Naive thymus-derived CD4-positive, alpha-beta T cell (primary cell): ENCODE measurements at regions not wholly inside any gene's neighbourhood (a gene's known extent, or its start where the extent isn't known, plus 50 kb on each side); places are given as distances from the start of the nearest gene placed in this dataset.
"Not testable (repeated sequence)": the region's sequence is repeated elsewhere in the genome, so short reads cannot be mapped to it uniquely, and the experiment has no call there.

Experiments
- ATAC-seq: fragments of 150-1000 bp; cut with Tn5 transposase; 2 replicates; pipeline ENCODE4 v1.10.0; 2021; ENCODE audit warnings: mild to moderate bottlenecking, moderate library complexity
- CTCF ChIA-PET: fragments of 350-600 bp; sonication (Branson Sonifier 250); formaldehyde crosslinking; loops from one replicate; lab custom pipeline; 2021; ENCODE audit warnings: antibody characterized with exemption; lab: Charles Lee
- POLR2A ChIA-PET: fragments of 350-600 bp; sonication (Branson Sonifier 250); formaldehyde crosslinking; loops from one replicate; lab custom pipeline; 2021; ENCODE audit warnings: antibody characterized with exemption, inconsistent platforms; lab: Charles Lee
- DNase-seq, 9 donors: peaks; one replicate each; pipeline versions ENCODE4 v3.0.0 to v3.0.0-alpha.2; 2020 to 2022; ENCODE audit warnings: mixed read lengths in 1 of 9
- H3K27ac ChIP-seq: one replicate; pipeline ENCODE4 v1.7.0; 2013; ENCODE audit warnings: mild to moderate bottlenecking, low read depth, low read length, moderate library complexity
- H3K27me3 ChIP-seq, 2 donors: one replicate each; pipeline ENCODE4 v1.7.0; 2013; ENCODE audit warnings: low read length in 2 of 2, mild to moderate bottlenecking in 2 of 2, moderate library complexity in 2 of 2; ENCODE audit not compliant: control insufficient read depth in 2 of 2, insufficient read depth in 2 of 2
- H3K36me3 ChIP-seq, 3 experiments: 1 replicate in 2 of 3; 2 replicates in 1 of 3; pipeline ENCODE4 v1.7.0; 2013; ENCODE audit warnings: low read length in 3 of 3, mild to moderate bottlenecking in 3 of 3, moderate library complexity in 1 of 3; ENCODE audit not compliant: insufficient read depth in 3 of 3, control insufficient read depth in 2 of 3
- H3K4me1 ChIP-seq, 2 donors: one replicate each; pipeline ENCODE4 v1.7.0; 2013; ENCODE audit warnings: low read length in 2 of 2, mild to moderate bottlenecking in 2 of 2, moderate library complexity in 1 of 2; ENCODE audit not compliant: control insufficient read depth in 2 of 2, insufficient read depth in 2 of 2
- H3K4me3 ChIP-seq: 2 replicates; pipeline ENCODE4 v1.7.0; 2013; ENCODE audit warnings: mild to moderate bottlenecking, low read length
- H3K9me3 ChIP-seq, 3 experiments: 1 replicate in 2 of 3; 2 replicates in 1 of 3; pipeline ENCODE4 v1.7.0; 2013; ENCODE audit warnings: low read length in 3 of 3; ENCODE audit not compliant: control insufficient read depth in 2 of 3
- H3K27ac Mint-ChIP-seq, 9 donors: one replicate each; pipeline ENCODE4 v1.8.0; 2020 to 2022; ENCODE audit warnings: mixed read lengths in 9 of 9, mild to moderate bottlenecking in 8 of 9, moderate library complexity in 5 of 9, inconsistent platforms in 2 of 9
- H3K27me3 Mint-ChIP-seq, 5 donors: one replicate each; pipeline ENCODE4 v1.8.0; 2021 to 2022; ENCODE audit warnings: mixed read lengths in 5 of 5, mild to moderate bottlenecking in 1 of 5
- H3K36me3 Mint-ChIP-seq, 5 donors: one replicate each; pipeline ENCODE4 v1.8.0; 2020 to 2022; ENCODE audit warnings: mixed read lengths in 5 of 5, mild to moderate bottlenecking in 3 of 5, inconsistent platforms in 1 of 5
- H3K4me1 Mint-ChIP-seq, 7 donors: one replicate each; pipeline ENCODE4 v1.8.0; 2020 to 2022; ENCODE audit warnings: mixed read lengths in 7 of 7, mild to moderate bottlenecking in 3 of 7, inconsistent platforms in 1 of 7
- H3K4me3 Mint-ChIP-seq, 10 donors: one replicate each; pipeline ENCODE4 v1.8.0; 2020 to 2022; ENCODE audit warnings: mild to moderate bottlenecking in 10 of 10, mixed read lengths in 10 of 10, moderate library complexity in 6 of 10, inconsistent platforms in 2 of 10
- H3K9me3 Mint-ChIP-seq, 11 donors: one replicate each; pipeline ENCODE4 v1.8.0; 2020 to 2022; ENCODE audit warnings: mixed read lengths in 11 of 11, mild to moderate bottlenecking in 4 of 11, inconsistent platforms in 1 of 11, moderate library complexity in 1 of 11
- intact Hi-C, 2 donors: fragments of 100-400 bp; cut with micrococcal nuclease; formaldehyde crosslinking; loops; one replicate each; pipeline ENCODE4 v1.15.1; 2023

- Mint-ChIP-seq H3K36me3 (no peaks in the 10 kb centered on the region), H3K27me3 (peaks cover 0 to 36% (median 20%) of the 10 kb centered on the region in 5 donors), H3K27ac (no peak overlapping the region), H3K9me3 (peaks cover 0 to 3% (median under 1%) of the 10 kb centered on the region in 11 donors), H3K4me1 (no peaks in the 10 kb centered on the region), H3K4me3 (no peak overlapping the region)
- ChIA-PET POLR2A (no interaction called here), CTCF (no interaction called here)
- Histone ChIP-seq H3K36me3 (no peaks in the 10 kb centered on the region), H3K4me3 (no peak overlapping the region), H3K27me3 (no peaks in the 10 kb centered on the region), H3K27ac (no peak overlapping the region), H3K9me3 (no peaks in the 10 kb centered on the region), H3K4me1 (no peaks in the 10 kb centered on the region)
- DNase-seq (no peak), ATAC-seq (no peak)
- intact Hi-C loops, result no loop called here
Observed at GRCh38 chr1:199821029-199821779, 206.3 kb upstream of the NR5A2 start.

DNA sequence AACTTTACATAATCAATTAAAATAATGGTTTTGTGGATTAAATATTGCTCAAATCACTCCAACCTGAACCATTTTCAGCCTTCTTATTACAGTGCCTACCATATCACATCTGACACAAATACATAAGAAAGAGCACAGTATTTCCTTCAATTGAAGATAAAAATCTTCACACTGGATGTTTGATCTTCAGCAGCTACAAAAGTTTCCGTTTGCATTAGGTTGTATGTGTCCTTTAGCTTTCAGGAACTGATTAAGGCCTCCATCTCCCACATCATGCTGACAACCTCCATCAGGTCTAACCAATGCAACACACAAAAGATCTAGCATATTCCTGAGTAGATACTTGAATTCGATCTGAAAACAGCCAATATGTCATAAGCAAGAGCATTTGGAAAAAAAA is 195.1 kb upstream of the NR5A2 start:
- Mint-ChIP-seq H3K27me3 (peaks cover 4 to 31% (median 18%) of the 10 kb centered on the region in 5 donors), H3K36me3 (no peaks in the 10 kb centered on the region), H3K9me3 (peaks cover 0 to 25% (median 2%) of the 10 kb centered on the region in 11 donors), H3K27ac (peak overlapping the region in 1 of 9 donors; percentile 1), H3K4me3 (no peak overlapping the region), H3K4me1 (peaks cover 0 to 8% (median 0%) of the 10 kb centered on the region in 7 donors)
- Histone ChIP-seq H3K9me3 (no peaks in the 10 kb centered on the region), H3K4me3 (no peak overlapping the region), H3K36me3 (no peaks in the 10 kb centered on the region), H3K27me3 (no peaks in the 10 kb centered on the region), H3K27ac (no peak overlapping the region), H3K4me1 (no peaks in the 10 kb centered on the region)
- intact Hi-C loops, result no loop called here
- ChIA-PET CTCF (no interaction called here), POLR2A (no interaction called here)
- ATAC-seq (no peak), DNase-seq (peak in 1 of 9 donors; percentile 2)

DNA sequence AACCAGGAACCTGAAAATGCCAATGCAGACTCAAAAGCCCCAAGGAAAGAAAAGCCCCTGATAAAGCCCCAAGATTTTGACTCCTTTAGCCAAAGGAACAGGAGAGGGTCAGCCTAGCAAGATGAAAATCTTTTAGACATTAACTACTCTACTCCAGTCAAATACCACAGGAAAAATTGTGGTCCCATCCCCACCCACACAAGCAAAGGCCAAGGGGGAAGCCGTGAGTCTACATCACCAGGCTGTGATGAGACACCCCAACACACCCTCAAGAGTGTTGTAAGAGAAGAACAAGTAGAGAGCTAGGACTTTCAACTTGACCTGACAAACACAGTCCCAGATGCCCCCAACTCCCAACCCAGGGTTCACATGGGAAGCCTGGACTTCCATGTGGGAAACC is 192.8 kb upstream of the NR5A2 start:
- H3K4me3 ChIP-seq, result no peak overlapping the region
- Mint-ChIP-seq H3K4me1 (peaks cover 0 to 8% (median 0%) of the 10 kb centered on the region in 7 donors), H3K27me3 (peaks cover 4 to 35% (median 28%) of the 10 kb centered on the region in 5 donors), H3K4me3 (no peak overlapping the region), H3K36me3 (no peaks in the 10 kb centered on the region), H3K27ac (no peak overlapping the region), H3K9me3 (peaks cover 0 to 37% (median 7%) of the 10 kb centered on the region in 11 donors)
- H3K27ac ChIP-seq, result no peak overlapping the region
- POLR2A ChIA-PET, result no interaction called here
- H3K36me3 ChIP-seq, result no peaks in the 10 kb centered on the region
- ATAC-seq, result no peak
- intact Hi-C loops, result no loop called here
- no peak for DNase-seq
- H3K4me1 ChIP-seq, result no peaks in the 10 kb centered on the region
- CTCF ChIA-PET, result no interaction called here
- H3K9me3 ChIP-seq, result no peaks in the 10 kb centered on the region
- H3K27me3 ChIP-seq, result no peaks in the 10 kb centered on the region

- Histone ChIP-seq H3K9me3 (no peaks in the 10 kb centered on the region), H3K4me1 (no peaks in the 10 kb centered on the region), H3K4me3 (no peak overlapping the region), H3K27ac (no peak overlapping the region), H3K27me3 (no peaks in the 10 kb centered on the region), H3K36me3 (no peaks in the 10 kb centered on the region)
- CTCF ChIA-PET, result interaction anchor here (0.6 kb wide), 1 partner anchor 23 kb away, joined by 3 read pairs; no protein-coding TSS in a partner anchor
- Mint-ChIP-seq H3K4me3 (no peak overlapping the region), H3K4me1 (peaks cover 0 to 8% (median 0%) of the 10 kb centered on the region in 7 donors), H3K36me3 (no peaks in the 10 kb centered on the region), H3K27me3 (peaks cover 4 to 32% (median 25%) of the 10 kb centered on the region in 5 donors), H3K27ac (no peak overlapping the region), H3K9me3 (peaks cover 0 to 37% (median 7%) of the 10 kb centered on the region in 11 donors)
- DNase-seq (no peak), ATAC-seq (no peak)
- POLR2A ChIA-PET, result no interaction called here
- intact Hi-C loops, result no loop called here
Observed at GRCh38 chr1:199836430-199836829, 191.1 kb upstream of the NR5A2 start.

DNA sequence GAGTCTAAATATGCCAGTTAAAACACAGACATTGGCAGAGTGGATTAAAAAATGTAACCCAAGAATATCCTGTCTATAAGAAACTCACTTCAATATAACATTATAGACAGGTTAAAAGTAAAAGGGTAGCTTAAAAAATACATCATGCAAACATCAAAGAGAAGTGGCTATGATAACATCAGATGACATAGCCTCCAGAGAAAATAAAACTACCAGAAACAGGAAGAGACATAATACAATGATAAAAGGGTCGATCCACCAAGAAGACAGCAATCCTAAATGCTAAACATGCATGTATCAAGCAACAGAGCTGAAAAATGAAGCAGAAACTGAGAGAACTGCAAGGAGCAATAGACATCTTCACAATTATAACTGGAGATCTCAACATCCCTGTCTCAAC is 190.2 kb upstream of the NR5A2 start:
- Mint-ChIP-seq H3K9me3 (peaks cover 0 to 37% (median 7%) of the 10 kb centered on the region in 11 donors), H3K4me1 (peaks cover 0 to 8% (median 0%) of the 10 kb centered on the region in 7 donors), H3K36me3 (no peaks in the 10 kb centered on the region), H3K4me3 (no peak overlapping the region), H3K27ac (no peak overlapping the region), H3K27me3 (peaks cover 4 to 32% (median 25%) of the 10 kb centered on the region in 5 donors)
- H3K27ac ChIP-seq, result no peak overlapping the region
- H3K36me3 ChIP-seq, result no peaks in the 10 kb centered on the region
- no peaks in the 10 kb centered on the region for H3K27me3 ChIP-seq
- ATAC-seq (no peak), DNase-seq (no peak)
- POLR2A ChIA-PET, result no interaction called here
- intact Hi-C loops, result no loop called here
- no peaks in the 10 kb centered on the region for H3K4me1 ChIP-seq
- H3K9me3 ChIP-seq, result no peaks in the 10 kb centered on the region
- CTCF ChIA-PET, result no interaction called here
- no peak overlapping the region for H3K4me3 ChIP-seq

DNA sequence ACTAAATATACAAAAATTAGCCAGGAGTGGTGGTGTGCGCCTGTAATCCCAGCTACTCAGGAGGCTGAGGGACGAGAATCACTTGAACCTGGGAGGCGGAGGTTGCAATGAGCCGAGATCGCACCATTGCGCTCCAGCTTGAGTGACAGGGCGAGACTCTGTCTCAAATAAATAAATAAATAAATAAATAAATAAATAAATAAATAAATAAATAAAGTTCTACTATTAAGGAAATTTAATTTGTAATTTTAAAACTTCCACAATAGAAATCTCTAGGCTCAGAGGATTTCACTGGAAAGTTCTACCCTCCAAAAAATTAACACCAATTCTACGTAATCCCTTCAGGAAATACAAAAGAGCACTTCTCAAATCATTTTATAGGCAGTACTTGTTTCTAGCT is 187.9 kb upstream of the NR5A2 start:
- ATAC-seq, H3K4me1 ChIP-seq, H3K27me3 ChIP-seq, intact Hi-C loops, H3K9me3 ChIP-seq, H3K36me3 Mint-ChIP-seq, POLR2A ChIA-PET, CTCF ChIA-PET, H3K4me3 Mint-ChIP-seq, H3K4me3 ChIP-seq, DNase-seq, H3K4me1 Mint-ChIP-seq, H3K36me3 ChIP-seq, H3K27ac ChIP-seq, H3K27ac Mint-ChIP-seq: not testable (repeated sequence)
- Mint-ChIP-seq H3K9me3 (peaks cover 0 to 32% (median 7%) of the 10 kb centered on the region in 11 donors), H3K27me3 (peaks cover 4 to 26% (median 19%) of the 10 kb centered on the region in 5 donors)

DNA sequence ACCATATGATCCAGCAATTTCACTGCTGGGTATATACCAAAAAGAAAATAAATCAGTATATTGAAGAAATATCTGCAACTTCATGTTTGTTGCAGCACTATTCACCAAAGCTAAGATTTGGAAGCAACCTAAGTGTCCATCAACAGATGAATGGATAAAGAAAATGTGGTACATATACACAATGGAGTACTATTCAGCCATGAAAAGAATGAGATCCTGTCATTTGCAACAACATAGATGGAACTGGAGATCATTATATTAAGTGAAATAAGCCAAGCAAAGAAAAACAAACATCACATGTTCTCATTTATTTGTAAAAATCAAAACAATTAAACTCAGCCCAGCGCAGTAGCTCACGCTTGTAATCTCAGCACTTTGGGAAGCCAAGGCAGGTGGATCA is 184.4 kb upstream of the NR5A2 start:
- ATAC-seq, POLR2A ChIA-PET: not testable (repeated sequence)

More for the DNA sequence above, 184.4 kb upstream of the NR5A2 start:
- H3K4me3 Mint-ChIP-seq, H3K36me3 Mint-ChIP-seq, H3K27ac Mint-ChIP-seq, DNase-seq, H3K36me3 ChIP-seq, H3K4me1 Mint-ChIP-seq, H3K27me3 ChIP-seq, H3K27ac ChIP-seq, H3K4me1 ChIP-seq, H3K9me3 ChIP-seq, H3K4me3 ChIP-seq, intact Hi-C loops, H3K9me3 Mint-ChIP-seq: not testable (repeated sequence)
- peaks cover 0 to 18% (median 11%) of the 10 kb centered on the region in 5 donors for H3K27me3 Mint-ChIP-seq
- CTCF ChIA-PET, result interaction anchor here (0.6 kb wide), 1 partner anchor 30 kb away, joined by 3 read pairs; no protein-coding TSS in a partner anchor
